OCI-LY1 (cell line): ENCODE measurements at regions not wholly inside any gene's neighbourhood (a gene's known extent, or its start where the extent isn't known, plus 50 kb on each side); places are given as distances from the start of the nearest gene placed in this dataset.

Source experiments
- H2AFZ ChIP-seq: fragments of 200-600 bp; sonication (generic), shearing (Covaris generic); 2 replicates; pipeline ENCODE4 v1.6.0; 2014; ENCODE audit warnings: antibody characterized with exemption, mild to moderate bottlenecking, low read length
- H3F3A ChIP-seq: fragments of 200-600 bp; sonication (generic), shearing (Covaris generic); 2 replicates; pipeline ENCODE4 v1.6.0; 2014; ENCODE audit warnings: mild to moderate bottlenecking, antibody characterized with exemption, low read length, moderate library complexity; ENCODE audit not compliant: insufficient read depth
- H3K27ac ChIP-seq: fragments of 200-600 bp; sonication (generic); 2 replicates; pipeline ENCODE4 v1.5.1; 2014; ENCODE audit warnings: low read length, mixed run types, mild to moderate bottlenecking, low read depth; ENCODE audit not compliant: poor library complexity, severe bottlenecking
- H3K27me3 ChIP-seq: fragments of 200-600 bp; sonication (generic); 2 replicates; pipeline ENCODE4 v1.6.0; 2014; ENCODE audit warnings: antibody characterized with exemption, mild to moderate bottlenecking, low read length, moderate library complexity; ENCODE audit not compliant: insufficient read depth
- H3K36me3 ChIP-seq: fragments of 200-600 bp; sonication (generic); 2 replicates; pipeline ENCODE4 v1.6.1; 2014; ENCODE audit warnings: mild to moderate bottlenecking, antibody characterized with exemption, low read length, moderate library complexity, mixed read lengths; ENCODE audit not compliant: insufficient read depth
- H3K4me1 ChIP-seq: fragments of 200-600 bp; sonication (generic); 2 replicates; pipeline ENCODE4 v1.5.1; 2014; ENCODE audit warnings: mild to moderate bottlenecking, low read length, moderate library complexity; ENCODE audit not compliant: insufficient read depth, severe bottlenecking
- H3K4me2 ChIP-seq: fragments of 200-600 bp; sonication (generic), shearing (Covaris generic); 2 replicates; pipeline ENCODE4 v1.6.1; 2014; ENCODE audit warnings: low read length
- H3K4me3 ChIP-seq: fragments of 200-600 bp; sonication (generic); 2 replicates; pipeline ENCODE4 v1.5.1; 2014; ENCODE audit warnings: low read length, low read depth, mild to moderate bottlenecking, mixed read lengths; ENCODE audit not compliant: poor library complexity, severe bottlenecking
- H3K79me2 ChIP-seq: fragments of 200-600 bp; shearing (Covaris generic); 2 replicates; pipeline ENCODE4 v1.6.1; 2016; ENCODE audit warnings: mixed run types, low read length, mixed read lengths; ENCODE audit not compliant: insufficient read depth
- H3K9ac ChIP-seq: fragments of 200-600 bp; sonication (generic), shearing (Covaris generic); 2 replicates; pipeline ENCODE4 v1.6.1; 2014; ENCODE audit warnings: mild to moderate bottlenecking, low read length, mixed read lengths
- H3K9me2 ChIP-seq: fragments of 200-600 bp; sonication (generic), shearing (Covaris generic); 2 replicates; pipeline ENCODE4 v1.6.1; 2014; ENCODE audit warnings: low read depth, mild to moderate bottlenecking, low read length, mixed read lengths
- H3K9me3 ChIP-seq: fragments of 200-600 bp; shearing (Covaris generic); 2 replicates; pipeline ENCODE4 v1.6.1; 2014; ENCODE audit warnings: low read length, mixed read lengths
- H4K20me1 ChIP-seq: fragments of 200-600 bp; sonication (generic), shearing (Covaris generic); 2 replicates; pipeline ENCODE4 v1.6.0; 2016; ENCODE audit warnings: mild to moderate bottlenecking, low read length; ENCODE audit not compliant: insufficient read depth
- EZH2 ChIP-seq: fragments of 200-600 bp; sonication (generic), shearing (Covaris generic); IDR thresholded peaks from 2 replicates; pipeline ENCODE4 v1.8.0; 2017; ENCODE audit warnings: borderline replicate concordance, mixed run types, mild to moderate bottlenecking, antibody characterized with exemption, low read length, moderate library complexity, mixed read lengths
- TF ChIP-seq, protein P1 (sequence below): fragments of 200-600 bp; sonication (generic), shearing (Covaris generic); IDR thresholded peaks from 2 replicates; pipeline ENCODE4 v1.5.1; 2017; ENCODE audit warnings: mild to moderate bottlenecking, antibody characterized with exemption, low read length, moderate library complexity, mixed read lengths

DNA sequence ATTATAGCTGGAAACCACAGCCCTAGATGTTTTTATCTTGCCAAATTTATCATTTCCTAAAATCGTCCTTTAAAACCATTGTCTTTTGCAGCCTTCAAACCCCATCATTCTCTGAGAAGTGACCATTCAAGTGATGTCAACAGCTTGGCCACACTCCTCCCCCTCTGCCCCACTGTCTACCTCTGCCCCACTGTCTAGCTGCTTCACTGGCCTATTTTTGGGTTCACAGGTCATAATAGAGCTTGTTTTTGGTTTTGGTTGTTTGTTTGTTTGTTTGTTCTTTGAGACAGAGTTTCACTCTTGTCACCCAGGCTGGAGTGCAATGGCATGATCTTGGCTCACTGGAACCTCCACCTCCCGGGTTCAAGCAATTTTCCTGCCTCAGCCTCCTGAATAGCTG is 93.2 kb upstream of the IL12A start:
- Histone ChIP-seq H2AFZ (no peak overlapping the region), H3K27ac (no peak overlapping the region), H3K79me2 (no peaks in the 10 kb centered on the region), H3K9ac (no peak overlapping the region), H3K4me2 (no peak overlapping the region), H3K4me1 (no peaks in the 10 kb centered on the region), H3K4me3 (no peak overlapping the region), H3K36me3 (no peaks in the 10 kb centered on the region), H4K20me1 (no peaks in the 10 kb centered on the region), H3F3A (no peaks in the 10 kb centered on the region), H3K27me3 (0 out of 2 replicates have a peak, but pooled peaks cover 3% of the 10 kb centered on the region), H3K9me3 (no peaks in the 10 kb centered on the region), H3K9me2 (no peaks in the 10 kb centered on the region)
- TF ChIP-seq EZH2 = no peak
- TF ChIP-seq, protein P1, sequence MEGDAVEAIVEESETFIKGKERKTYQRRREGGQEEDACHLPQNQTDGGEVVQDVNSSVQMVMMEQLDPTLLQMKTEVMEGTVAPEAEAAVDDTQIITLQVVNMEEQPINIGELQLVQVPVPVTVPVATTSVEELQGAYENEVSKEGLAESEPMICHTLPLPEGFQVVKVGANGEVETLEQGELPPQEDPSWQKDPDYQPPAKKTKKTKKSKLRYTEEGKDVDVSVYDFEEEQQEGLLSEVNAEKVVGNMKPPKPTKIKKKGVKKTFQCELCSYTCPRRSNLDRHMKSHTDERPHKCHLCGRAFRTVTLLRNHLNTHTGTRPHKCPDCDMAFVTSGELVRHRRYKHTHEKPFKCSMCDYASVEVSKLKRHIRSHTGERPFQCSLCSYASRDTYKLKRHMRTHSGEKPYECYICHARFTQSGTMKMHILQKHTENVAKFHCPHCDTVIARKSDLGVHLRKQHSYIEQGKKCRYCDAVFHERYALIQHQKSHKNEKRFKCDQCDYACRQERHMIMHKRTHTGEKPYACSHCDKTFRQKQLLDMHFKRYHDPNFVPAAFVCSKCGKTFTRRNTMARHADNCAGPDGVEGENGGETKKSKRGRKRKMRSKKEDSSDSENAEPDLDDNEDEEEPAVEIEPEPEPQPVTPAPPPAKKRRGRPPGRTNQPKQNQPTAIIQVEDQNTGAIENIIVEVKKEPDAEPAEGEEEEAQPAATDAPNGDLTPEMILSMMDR = no peak

DNA sequence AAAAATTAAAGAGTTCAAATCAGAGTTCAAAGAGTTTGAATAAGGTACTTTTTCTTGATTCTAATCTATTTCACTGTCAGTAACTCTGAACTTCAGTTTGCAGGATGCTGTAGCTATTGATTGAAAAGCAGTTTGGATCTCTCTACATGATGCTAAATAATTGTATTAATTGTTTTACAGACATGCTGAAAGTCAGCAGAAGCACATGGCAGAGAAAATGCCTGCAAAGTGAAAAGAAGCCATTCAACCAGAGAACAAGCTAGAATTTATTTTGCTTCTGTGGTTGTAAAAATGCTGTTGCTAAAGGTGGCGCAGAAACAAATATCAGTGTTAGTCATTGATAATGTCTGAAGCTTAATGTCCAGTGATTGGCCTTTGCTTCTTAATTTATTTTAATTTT is 92.1 kb upstream of the IL12A start:
- no peaks in the 10 kb centered on the region for H3K9me2 ChIP-seq
- TF ChIP-seq, protein P1 = no peak
- no peak for TF ChIP-seq EZH2
- H3K4me2 ChIP-seq = no peak overlapping the region
- H3F3A ChIP-seq = no peaks in the 10 kb centered on the region
- no peak overlapping the region for H3K9ac ChIP-seq
- no peaks in the 10 kb centered on the region for H3K9me3 ChIP-seq
- 0 out of 2 replicates have a peak, but pooled peaks cover 3% of the 10 kb centered on the region for H3K27me3 ChIP-seq
- H4K20me1 ChIP-seq = no peaks in the 10 kb centered on the region
- H2AFZ ChIP-seq = no peak overlapping the region
- no peaks in the 10 kb centered on the region for H3K79me2 ChIP-seq
- no peak overlapping the region for H3K4me3 ChIP-seq
- no peak overlapping the region for H3K27ac ChIP-seq
- no peaks in the 10 kb centered on the region for H3K4me1 ChIP-seq
- no peaks in the 10 kb centered on the region for H3K36me3 ChIP-seq

DNA sequence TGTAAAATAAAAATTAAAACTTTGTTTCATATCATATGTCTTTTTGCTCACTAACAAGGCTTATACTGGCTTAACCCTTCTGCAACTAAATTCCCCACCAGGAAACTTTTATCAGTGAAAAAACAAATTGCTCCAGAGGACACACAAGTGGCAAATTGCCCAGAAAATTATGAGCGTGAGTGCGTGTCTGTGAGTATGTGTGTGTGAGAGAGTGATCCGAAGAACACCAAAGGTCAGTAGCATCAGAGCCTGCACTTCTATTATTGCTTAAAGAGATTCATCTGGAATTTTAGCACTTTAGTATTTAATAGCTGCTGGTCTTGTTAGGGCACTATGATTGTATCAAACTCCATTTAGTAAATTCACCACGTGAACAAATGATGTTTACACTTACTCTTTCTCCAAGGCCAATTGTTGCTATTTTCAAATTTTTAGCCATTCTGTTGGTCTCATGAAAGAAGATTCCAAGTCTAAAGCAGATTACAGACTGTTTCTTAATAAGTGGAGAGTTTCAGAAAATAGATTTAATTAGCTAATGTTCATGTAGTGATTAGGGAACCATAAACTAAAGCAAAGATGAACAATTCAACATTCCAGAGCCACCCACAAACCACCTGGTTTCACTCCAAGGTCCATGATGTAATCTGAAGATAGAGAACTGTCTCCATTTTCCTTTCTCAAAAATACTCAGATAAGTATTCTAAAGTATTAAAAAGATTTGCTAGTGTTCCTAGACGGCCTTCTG is 91.1 kb upstream of the IL12A start:
- Histone ChIP-seq H3K9ac (no peak overlapping the region), H3K27ac (no peak overlapping the region), H3K27me3 (0 out of 2 replicates have a peak, but pooled peaks cover 3% of the 10 kb centered on the region), H3K9me3 (no peaks in the 10 kb centered on the region), H3F3A (no peaks in the 10 kb centered on the region), H2AFZ (no peak overlapping the region), H3K4me1 (no peaks in the 10 kb centered on the region), H3K4me2 (no peak overlapping the region), H3K36me3 (no peaks in the 10 kb centered on the region), H3K79me2 (no peaks in the 10 kb centered on the region), H4K20me1 (no peaks in the 10 kb centered on the region), H3K4me3 (no peak overlapping the region), H3K9me2 (no peaks in the 10 kb centered on the region)
- TF ChIP-seq, protein P1 = no peak
